Right lung (tissue), 2 donors: ENCODE measurements at regions not wholly inside any gene's neighbourhood (a gene's known extent, or its start where the extent isn't known, plus 50 kb on each side); places are given as distances from the start of the nearest gene placed in this dataset.

ENCODE experiments used
- DNase-seq, 2 donors: peaks; one replicate each; pipeline ENCODE4 v3.0.0-alpha.2; 2013

GRCh38 chr2:63658176-63658968 is 69.6 kb downstream of the MDH1 start:
- DNase-seq, result no peak

DNA sequence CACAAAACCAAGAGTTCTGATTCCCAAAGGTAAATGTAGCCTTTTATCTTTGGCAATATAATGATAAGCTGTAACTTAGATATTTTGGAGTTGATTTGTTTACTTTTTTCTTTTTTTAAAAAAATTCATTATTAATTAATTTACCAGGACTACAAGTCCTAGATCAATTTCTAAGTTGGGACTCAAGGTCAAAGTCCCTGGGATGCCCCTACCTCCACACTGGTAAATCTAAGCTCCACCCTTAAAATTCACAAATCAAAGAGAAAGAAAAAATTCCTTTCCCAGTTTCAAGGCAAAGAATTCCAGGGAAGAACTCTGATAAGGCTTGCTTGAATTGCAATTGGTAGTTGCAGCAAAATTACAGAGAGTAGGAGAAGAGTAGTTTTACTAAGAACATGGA is 71.3 kb downstream of the MDH1 start:
- no peak for DNase-seq

GRCh38 chr2:63661076-63661475 is 72.3 kb downstream of the MDH1 start:
- DNase-seq, result no peak

GRCh38 chr2:63662028-63662804 is 73.5 kb downstream of the MDH1 start:
- no peak for DNase-seq

- no peak for DNase-seq
These were observed 74.5 kb downstream of the MDH1 start for GRCh38 chr2:63663013-63663864.

DNA sequence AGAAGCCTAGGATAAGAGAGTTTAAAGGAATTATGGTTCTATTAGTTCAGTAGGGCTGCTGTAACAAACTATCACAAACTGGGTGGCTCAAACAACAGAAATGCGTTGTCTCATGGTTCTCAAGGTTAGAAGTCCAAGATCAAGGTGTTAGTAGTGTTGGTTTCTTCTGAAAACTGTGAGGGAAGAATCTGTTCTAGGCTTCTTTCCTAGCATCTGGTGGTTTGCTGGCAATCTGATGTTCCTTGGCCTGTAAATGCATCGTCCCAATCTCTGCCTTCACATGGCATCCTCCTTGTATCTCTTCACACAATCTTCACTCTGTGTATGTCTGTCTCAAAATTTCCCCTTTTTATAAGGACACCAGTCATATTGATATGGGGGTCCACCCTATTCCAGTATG is 76.3 kb downstream of the MDH1 start:
- DNase-seq, result no peak

DNA sequence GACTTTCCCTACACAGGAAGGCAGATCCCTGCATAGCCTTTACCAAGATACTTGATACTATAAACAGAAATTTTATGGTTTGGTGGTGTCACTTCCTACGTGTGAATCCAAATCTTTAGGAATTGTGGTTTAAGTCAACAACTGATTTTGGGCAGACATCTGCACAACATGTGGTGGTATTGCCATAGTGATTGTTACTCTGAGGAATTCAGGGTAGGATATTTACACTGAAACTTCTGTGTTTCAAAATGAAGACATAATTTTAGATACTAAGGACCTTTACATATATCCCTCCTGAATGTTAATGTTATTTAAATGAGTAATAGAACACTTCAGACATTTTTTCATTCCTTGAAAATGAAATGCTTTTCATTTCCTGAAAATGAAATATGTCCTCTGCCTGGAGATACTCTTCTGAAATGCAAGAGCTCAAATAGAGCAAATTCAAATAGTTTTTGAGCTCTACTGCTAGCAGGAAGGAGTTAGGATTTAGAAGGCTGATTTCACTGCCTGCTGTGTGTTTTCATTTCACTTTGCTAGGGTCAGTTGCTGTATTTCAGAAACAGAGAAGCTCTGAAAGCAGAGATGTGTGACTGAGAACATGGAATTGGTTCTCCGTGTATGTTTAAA is 77.2 kb downstream of the MDH1 start:
- DNase-seq, result no peak

DNA sequence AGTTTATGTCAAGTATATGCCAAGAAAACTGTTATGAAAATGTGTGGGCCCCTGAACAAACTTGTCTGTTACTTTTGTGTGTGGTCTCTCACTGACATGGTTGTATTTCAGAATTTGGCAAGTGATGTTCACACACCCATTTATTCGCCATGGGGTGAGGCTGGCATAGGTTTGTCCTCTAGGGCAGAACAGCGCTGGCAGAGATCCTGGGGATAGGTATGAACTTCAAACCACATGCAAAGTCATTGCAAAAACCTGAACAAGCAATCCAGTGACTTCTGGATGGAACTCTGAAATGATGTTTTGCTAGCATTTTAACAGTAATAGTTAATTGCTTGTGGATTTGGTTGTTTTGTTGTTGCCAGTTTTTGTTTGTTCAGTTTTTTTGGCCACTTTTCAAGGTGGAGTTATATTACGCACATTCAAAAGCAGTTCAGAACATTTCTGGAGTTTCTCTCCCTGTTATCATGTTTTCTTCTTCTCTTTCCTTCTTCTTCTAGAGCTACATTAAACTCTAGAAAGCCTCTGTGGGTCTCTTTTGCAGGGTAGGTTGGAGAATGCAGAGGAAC is 78.5 kb downstream of the MDH1 start:
- DNase-seq, result peak in 1 of 2 donors; percentile 23

GRCh38 chr2:63668000-63668399 is 79.2 kb downstream of the MDH1 start:
- no peak for DNase-seq

DNA sequence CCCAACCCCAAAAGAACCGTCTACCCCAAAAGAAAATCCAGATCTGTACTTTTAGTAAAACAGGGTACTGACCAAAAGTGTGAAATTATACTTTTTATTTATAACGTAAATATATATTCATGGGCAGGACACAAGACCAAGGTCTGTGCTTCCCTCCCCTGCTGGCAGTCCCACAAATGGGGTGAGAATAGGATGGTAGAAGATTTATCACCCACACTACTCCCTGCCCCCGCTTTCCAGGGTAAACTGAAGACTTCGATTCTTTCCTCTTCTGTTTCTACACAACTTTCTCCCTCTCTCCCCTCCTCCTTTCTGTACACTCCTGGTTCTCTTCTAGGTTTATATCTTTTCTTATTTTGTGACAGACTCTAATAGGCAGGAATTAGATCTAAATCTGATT is 79.7 kb downstream of the MDH1 start:
- DNase-seq, result no peak

DNA sequence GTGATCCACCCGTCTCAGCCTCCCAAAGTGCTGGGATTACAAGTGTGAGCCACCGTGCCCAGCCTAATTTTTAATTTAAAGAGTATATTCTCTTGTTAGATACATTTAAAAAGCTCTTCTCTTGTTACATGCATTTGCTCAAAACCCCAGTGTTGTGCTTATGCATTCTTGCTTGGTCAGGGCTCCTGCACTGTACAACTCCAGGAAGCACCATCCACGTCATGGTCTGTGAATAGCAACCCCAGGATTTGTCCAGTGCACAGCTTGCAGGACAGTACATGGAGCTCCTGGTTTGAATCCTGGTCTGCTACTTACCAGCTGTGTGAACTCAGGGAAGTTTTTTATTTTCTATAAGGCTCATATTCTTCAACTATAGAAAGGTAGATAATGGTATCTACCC is 80.8 kb downstream of the MDH1 start:
- DNase-seq, result no peak

GRCh38 chr2:63673865-63674533 is 85.2 kb downstream of the MDH1 start:
- no peak for DNase-seq

- no peak for DNase-seq
These were observed 86.3 kb downstream of the MDH1 start for GRCh38 chr2:63675026-63675425.

GRCh38 chr2:63676135-63676534 is 87.4 kb downstream of the MDH1 start:
- no peak for DNase-seq

GRCh38 chr2:63678085-63678484 is 89.3 kb downstream of the MDH1 start:
- DNase-seq, result no peak

GRCh38 chr2:63678551-63678950 is 89.8 kb downstream of the MDH1 start:
- no peak for DNase-seq

DNA sequence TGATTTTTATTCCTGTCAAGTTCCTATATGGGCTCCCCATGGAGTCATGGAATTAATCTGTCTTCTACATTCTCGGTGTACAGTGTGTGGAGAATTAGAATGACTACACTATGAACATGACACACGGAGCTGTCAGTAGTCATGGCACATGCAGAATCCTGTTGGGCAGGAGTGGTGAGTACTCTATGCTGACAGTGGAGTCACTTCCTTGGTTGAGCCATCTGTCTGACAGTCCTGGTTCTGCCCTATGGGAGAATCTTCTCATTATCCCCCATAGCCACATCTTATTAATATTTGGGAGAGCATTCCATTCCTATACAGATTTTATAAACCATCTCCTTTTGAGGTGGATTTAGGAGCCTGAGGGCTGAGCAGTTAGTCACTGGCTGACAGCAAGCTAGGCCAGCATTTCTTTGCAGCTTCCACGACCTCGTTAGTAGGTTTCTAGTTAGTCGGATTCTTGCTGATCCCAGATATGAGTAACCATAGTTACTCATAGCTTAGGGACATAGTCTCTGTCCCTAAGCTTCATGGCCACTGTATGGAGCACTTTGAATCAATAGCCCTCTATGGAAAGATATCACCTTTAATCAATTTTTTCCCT is 90.6 kb downstream of the MDH1 start:
- DNase-seq, result no peak

DNA sequence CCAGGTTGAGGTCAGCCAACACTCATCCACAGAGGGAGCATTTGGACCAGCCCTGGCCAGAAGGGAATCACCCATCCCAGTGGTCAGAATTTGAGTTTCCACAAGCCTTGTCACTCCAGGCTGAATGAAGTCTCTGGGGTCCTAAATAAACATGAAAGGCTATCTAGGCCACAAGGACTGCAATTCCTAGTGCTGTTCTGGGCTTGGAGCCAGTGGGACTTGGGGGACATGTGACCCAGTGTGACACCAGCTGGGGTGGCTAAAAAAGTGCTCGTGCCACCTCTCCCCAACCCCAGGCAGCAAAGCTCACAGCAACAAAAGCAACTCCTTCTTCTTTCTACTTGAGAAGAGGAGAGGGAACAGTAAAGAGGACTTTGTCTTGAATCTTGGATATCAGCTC is 91.7 kb downstream of the MDH1 start:
- no peak for DNase-seq

GRCh38 chr2:63681896-63682295 is 93.1 kb downstream of the MDH1 start:
- no peak for DNase-seq

DNA sequence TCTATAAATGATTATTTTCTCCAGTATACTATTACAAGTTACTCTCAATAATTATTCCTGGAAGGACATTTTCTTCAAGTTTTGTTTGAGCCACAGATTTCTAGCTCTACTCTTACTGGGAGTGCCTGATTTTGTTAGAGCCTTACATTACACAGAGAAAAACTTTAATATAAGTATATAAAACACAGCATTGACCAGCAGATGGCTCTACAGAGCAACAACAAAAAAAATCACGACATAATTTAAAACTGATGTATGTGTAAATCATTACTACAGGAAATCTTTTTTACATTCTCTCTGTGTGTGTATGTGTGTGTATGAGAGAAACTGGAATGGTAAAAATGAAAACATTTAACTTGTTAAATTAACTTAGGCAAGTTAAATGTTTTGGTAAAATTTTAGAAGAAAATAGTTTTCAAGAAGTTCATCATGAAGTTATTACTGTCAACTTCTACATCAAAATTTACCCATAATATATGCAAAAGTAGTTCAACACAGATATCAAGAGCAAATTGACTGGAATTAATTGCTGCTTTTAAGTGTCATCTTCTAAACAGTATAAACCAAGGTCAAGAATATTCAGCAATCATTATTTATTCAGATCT is 103.3 kb downstream of the MDH1 start:
- DNase-seq, result peak; percentile 19 to 34
